Gastrocnemius medialis (tissue), 4 donors: ENCODE measurements at regions not wholly inside any gene's neighbourhood (a gene's known extent, or its start where the extent isn't known, plus 50 kb on each side); places are given as distances from the start of the nearest gene placed in this dataset.

Experiments used
- ATAC-seq, 2 donors: fragments of 150-250 bp; one replicate each; pipeline ENCODE4 v1.9.1; 2016
- DNase-seq, 2 donors: peaks; one replicate each; pipeline ENCODE4 v3.0.0-alpha.2; 2019
- H3K27ac ChIP-seq, 4 donors: fragments of 200-600 bp; sonication (generic); 1 replicate in 1 of 4; 2 replicates in 3 of 4; pipeline ENCODE4 v1.5.1; 2016 to 2018; ENCODE audit warnings: mild to moderate bottlenecking in 2 of 4, moderate library complexity in 1 of 4
- H3K27me3 ChIP-seq, 3 donors: fragments of 200-600 bp; sonication (generic) in 2 of 3; 1 replicate in 1 of 3; 2 replicates in 2 of 3; pipeline versions ENCODE4 v1.5.1 to v1.6.0; 2016 to 2019; ENCODE audit warnings: mild to moderate bottlenecking in 1 of 3, moderate library complexity in 1 of 3
- H3K36me3 ChIP-seq, 2 donors: fragments of 200-600 bp; sonication (generic) in 1 of 2; one replicate each; pipeline ENCODE4 v1.5.1; 2017 to 2018
- H3K4me1 ChIP-seq, 2 donors: fragments of 200-600 bp; sonication (generic) in 1 of 2; one replicate each; pipeline ENCODE4 v1.5.1; 2016 to 2017; ENCODE audit warnings: mild to moderate bottlenecking in 2 of 2
- H3K4me3 ChIP-seq, 4 donors: fragments of 200-600 bp; sonication (generic) in 3 of 4; 1 replicate in 1 of 4; 2 replicates in 3 of 4; pipeline ENCODE4 v1.5.1; 2016 to 2019; ENCODE audit warnings: mild to moderate bottlenecking in 2 of 4
- H3K9me3 ChIP-seq, 3 donors: fragments of 200-600 bp; sonication (generic) in 2 of 3; 1 replicate in 1 of 3; 2 replicates in 2 of 3; pipeline ENCODE4 v1.5.1; 2016 to 2019
- POLR2A ChIP-seq, 2 donors: fragments of 450-650 bp; IDR thresholded peaks; one replicate each; pipeline ENCODE4 v1.6.1; 2017; ENCODE audit warnings: antibody characterized with exemption in 2 of 2, mild to moderate bottlenecking in 2 of 2, moderate library complexity in 2 of 2
- in situ Hi-C, 4 donors: fragments of 200-750 bp; cut with MboI; loops; one replicate each; pipeline versions ENCODE4 v1.15.0 to v1.8.0; 2017; ENCODE audit warnings: low sequenced_read_pairs in 4 of 4
- intact Hi-C: fragments of 100-400 bp; cut with DNase I; formaldehyde crosslinking; loops from one replicate; pipeline ENCODE4 v1.15.1; 2023; ENCODE audit warnings: low total_unique reads
- TF ChIP-seq, protein P1 (sequence below), 5 experiments: fragments of 450-650 bp in 3 of 5; fragments of 200-600 bp in 2 of 5; sonication (generic) in 2 of 5; IDR thresholded peaks in 4 of 5; conservative IDR thresholded peaks in 1 of 5; 1 replicate in 4 of 5; 2 replicates in 1 of 5; pipeline ENCODE4 v1.5.1; 2016 to 2019; ENCODE audit warnings: antibody characterized with exemption in 5 of 5, mild to moderate bottlenecking in 3 of 5, moderate library complexity in 3 of 5

DNA sequence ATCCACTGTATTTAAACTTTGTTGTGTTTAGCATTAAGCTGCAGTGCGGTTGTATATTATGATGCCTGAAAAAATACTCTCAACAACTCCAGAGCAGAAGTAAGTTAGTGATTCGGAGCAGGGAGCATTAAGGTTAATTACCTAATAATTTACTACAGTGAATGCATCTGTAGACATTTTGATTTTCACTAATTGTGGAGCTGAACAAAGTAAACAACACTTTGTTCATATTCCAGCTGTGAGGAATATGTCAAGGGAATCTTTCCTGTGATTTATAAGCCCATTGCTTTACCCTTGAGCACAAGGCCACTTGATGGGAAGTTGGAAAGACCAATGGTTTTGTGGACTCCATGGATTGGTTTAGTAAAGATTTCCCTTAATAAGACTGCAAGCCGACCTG, 77.1 kb downstream of the CBLN4 start:
- DNase-seq: no peak
- no peak overlapping the region for H3K27ac ChIP-seq
- in situ Hi-C loops (no loop called here), intact Hi-C loops (no loop called here)
- no peak for ATAC-seq
- H3K4me1 ChIP-seq: no peaks in the 10 kb centered on the region
- TF ChIP-seq, protein P1, sequence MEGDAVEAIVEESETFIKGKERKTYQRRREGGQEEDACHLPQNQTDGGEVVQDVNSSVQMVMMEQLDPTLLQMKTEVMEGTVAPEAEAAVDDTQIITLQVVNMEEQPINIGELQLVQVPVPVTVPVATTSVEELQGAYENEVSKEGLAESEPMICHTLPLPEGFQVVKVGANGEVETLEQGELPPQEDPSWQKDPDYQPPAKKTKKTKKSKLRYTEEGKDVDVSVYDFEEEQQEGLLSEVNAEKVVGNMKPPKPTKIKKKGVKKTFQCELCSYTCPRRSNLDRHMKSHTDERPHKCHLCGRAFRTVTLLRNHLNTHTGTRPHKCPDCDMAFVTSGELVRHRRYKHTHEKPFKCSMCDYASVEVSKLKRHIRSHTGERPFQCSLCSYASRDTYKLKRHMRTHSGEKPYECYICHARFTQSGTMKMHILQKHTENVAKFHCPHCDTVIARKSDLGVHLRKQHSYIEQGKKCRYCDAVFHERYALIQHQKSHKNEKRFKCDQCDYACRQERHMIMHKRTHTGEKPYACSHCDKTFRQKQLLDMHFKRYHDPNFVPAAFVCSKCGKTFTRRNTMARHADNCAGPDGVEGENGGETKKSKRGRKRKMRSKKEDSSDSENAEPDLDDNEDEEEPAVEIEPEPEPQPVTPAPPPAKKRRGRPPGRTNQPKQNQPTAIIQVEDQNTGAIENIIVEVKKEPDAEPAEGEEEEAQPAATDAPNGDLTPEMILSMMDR (IDR thresholded peaks at IDR 0.05 in 4 of 5, conservative IDR thresholded peaks at IDR 0.05 in 1 of 5): no peak
- TF ChIP-seq POLR2A (IDR thresholded peaks at IDR 0.05): no peak
- H3K36me3 ChIP-seq: no peaks in the 10 kb centered on the region
- H3K27me3 ChIP-seq: no peaks in the 10 kb centered on the region
- no peak overlapping the region for H3K4me3 ChIP-seq
- no peaks in the 10 kb centered on the region for H3K9me3 ChIP-seq

DNA sequence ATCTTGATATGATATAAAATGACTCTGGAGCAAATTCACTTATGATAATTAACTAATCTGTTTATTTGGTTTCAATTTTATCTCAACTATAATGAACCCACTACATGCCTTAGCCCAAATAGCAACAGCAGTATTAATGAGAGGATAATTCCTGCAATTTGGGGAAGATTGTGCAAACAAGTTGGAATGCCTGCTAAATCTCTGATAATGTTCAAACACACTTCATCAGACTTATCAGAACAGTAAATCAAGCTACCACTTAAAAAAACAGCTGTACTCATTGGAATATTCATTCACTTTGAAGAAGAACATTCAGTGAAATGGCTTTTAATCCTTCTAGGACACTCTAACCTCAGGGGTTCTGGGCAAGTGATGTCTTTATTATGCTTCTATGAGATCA, 85.4 kb downstream of the CBLN4 start:
- H3K27ac ChIP-seq: no peak overlapping the region
- no peaks in the 10 kb centered on the region for H3K36me3 ChIP-seq
- ATAC-seq: no peak
- TF ChIP-seq, protein P1 (IDR thresholded peaks at IDR 0.05 in 4 of 5, conservative IDR thresholded peaks at IDR 0.05 in 1 of 5): no peak
- TF ChIP-seq POLR2A (IDR thresholded peaks at IDR 0.05): no peak
- in situ Hi-C loops: no loop called here
- no peaks in the 10 kb centered on the region for H3K4me1 ChIP-seq
- intact Hi-C loops: no loop called here
- H3K9me3 ChIP-seq: no peaks in the 10 kb centered on the region
- H3K4me3 ChIP-seq: no peak overlapping the region
- no peak for DNase-seq
- no peaks in the 10 kb centered on the region for H3K27me3 ChIP-seq

DNA sequence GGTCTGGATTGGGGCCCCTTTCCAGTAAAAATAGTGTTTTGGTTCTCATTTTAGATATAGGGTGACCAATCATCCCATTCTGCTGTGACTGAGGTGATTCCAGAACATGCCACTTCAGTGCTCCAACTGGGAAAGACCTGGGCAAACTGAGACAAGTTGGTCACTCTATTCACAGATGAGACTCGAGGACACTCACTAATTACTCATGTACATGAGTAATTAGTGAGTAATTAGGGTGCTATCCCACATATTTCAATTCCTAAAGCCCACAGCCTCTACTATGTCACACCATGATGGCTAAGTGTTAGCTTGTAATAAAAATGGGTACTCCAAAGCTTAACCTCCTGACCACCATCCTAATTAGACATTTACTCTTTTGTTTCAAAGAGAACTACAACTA, 86.0 kb downstream of the CBLN4 start:
- no peak for TF ChIP-seq POLR2A (IDR thresholded peaks at IDR 0.05)
- TF ChIP-seq, protein P1 (IDR thresholded peaks at IDR 0.05 in 4 of 5, conservative IDR thresholded peaks at IDR 0.05 in 1 of 5): no peak

DNA sequence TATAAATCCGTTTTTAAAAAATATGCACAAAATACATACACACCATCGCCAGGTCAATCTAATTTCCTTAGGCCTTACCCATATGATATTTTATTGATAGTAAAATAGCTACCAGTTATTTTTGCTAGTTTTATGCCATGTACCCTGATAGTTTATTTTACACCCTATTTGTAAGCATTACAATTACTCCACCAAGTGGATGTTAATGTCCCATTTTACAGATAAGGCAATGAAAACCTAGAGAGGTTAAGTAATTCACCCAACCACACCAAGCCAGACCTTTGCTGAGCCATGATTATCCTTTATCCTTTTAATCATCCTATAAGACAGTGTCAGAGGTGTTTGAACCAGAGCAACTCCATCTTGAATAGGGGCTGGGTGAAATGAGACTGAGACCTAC, 86.8 kb downstream of the CBLN4 start:
- TF ChIP-seq, protein P1 (IDR thresholded peaks at IDR 0.05 in 4 of 5, conservative IDR thresholded peaks at IDR 0.05 in 1 of 5): no peak
- no peak for TF ChIP-seq POLR2A (IDR thresholded peaks at IDR 0.05)
- no peaks in the 10 kb centered on the region for H3K4me1 ChIP-seq
- intact Hi-C loops: no loop called here
- DNase-seq (no peak), ATAC-seq (no peak)
- no peak overlapping the region for H3K27ac ChIP-seq
- no peak overlapping the region for H3K4me3 ChIP-seq
- no peaks in the 10 kb centered on the region for H3K36me3 ChIP-seq
- H3K9me3 ChIP-seq: no peaks in the 10 kb centered on the region
- H3K27me3 ChIP-seq: no peaks in the 10 kb centered on the region
- in situ Hi-C loops: no loop called here

More for the DNA sequence above, 86.0 kb downstream of the CBLN4 start:
- DNase-seq (no peak), ATAC-seq (no peak)
- Histone ChIP-seq H3K36me3 (no peaks in the 10 kb centered on the region), H3K9me3 (no peaks in the 10 kb centered on the region), H3K4me1 (no peaks in the 10 kb centered on the region), H3K27ac (no peak overlapping the region), H3K27me3 (no peaks in the 10 kb centered on the region), H3K4me3 (no peak overlapping the region)
- intact Hi-C loops (no loop called here), in situ Hi-C loops (no loop called here)

DNA sequence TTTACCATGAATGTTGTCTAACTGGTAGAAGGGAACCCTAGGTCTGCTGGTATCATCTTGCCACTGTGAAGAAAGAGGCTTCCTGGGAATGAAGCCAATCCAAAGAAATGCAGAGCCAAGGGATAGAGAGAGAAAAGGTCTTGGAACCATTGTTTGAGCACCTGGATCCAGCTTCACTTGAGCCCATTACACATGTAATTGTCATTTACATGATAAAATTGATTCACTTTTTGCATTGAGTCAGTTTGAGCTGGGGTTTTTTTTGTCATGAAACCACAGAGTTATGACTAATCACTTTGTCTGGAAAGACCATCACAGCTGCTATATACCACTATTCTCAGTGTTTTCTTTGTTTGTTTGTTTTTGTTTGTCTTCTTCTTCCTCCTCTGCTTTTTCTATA, 112.3 kb downstream of the CBLN4 start:
- DNase-seq: no peak
- Histone ChIP-seq H3K27ac (no peak overlapping the region), H3K4me3 (no peak overlapping the region), H3K36me3 (no peaks in the 10 kb centered on the region), H3K4me1 (no peaks in the 10 kb centered on the region), H3K27me3 (no peaks in the 10 kb centered on the region), H3K9me3 (no peaks in the 10 kb centered on the region)
- no peak for ATAC-seq
- intact Hi-C loops: no loop called here
- in situ Hi-C loops: no loop called here
- TF ChIP-seq, protein P1 (IDR thresholded peaks at IDR 0.05 in 4 of 5, conservative IDR thresholded peaks at IDR 0.05 in 1 of 5): no peak
- no peak for TF ChIP-seq POLR2A (IDR thresholded peaks at IDR 0.05)
